HCT116 (cell line): ENCODE measurements at regions not wholly inside any gene's neighbourhood (a gene's known extent, or its start where the extent isn't known, plus 50 kb on each side); places are given as distances from the start of the nearest gene placed in this dataset.

Source experiments
- ATAC-seq: fragments of 200-7000 bp; cut with Tn5 transposase; 2 replicates; pipeline ENCODE4 v1.9.1; 2020; ENCODE audit warnings: mild to moderate bottlenecking, moderate library complexity
- BruUV-seq: library from RNA; stranded (reverse); fragments of 400-500 nt; replicated peaks from 2 replicates; lab custom pipeline; 2021; lab: Mats Ljungman, UMichigan
- CTCF ChIA-PET: fragments of 300-600 bp; sonication (Branson Sonifier 250); formaldehyde crosslinking; loops from one replicate; lab custom pipeline; 2021; ENCODE audit warnings: antibody characterized with exemption; lab: Charles Lee
- POLR2A ChIA-PET: fragments of 300-600, 350-600 bp; sonication (Branson Sonifier 250); formaldehyde crosslinking; loops from one replicate; lab custom pipeline; 2021; ENCODE audit warnings: antibody characterized with exemption; lab: Charles Lee
- RAD21 ChIA-PET, 2 experiments: fragments of 300-600 bp; sonication (Branson Sonifier 250); formaldehyde crosslinking; loops; one replicate each; lab custom pipeline; 2023; ENCODE audit warnings: low total read pairs in 2 of 2; ENCODE audit not compliant: uncharacterized antibody in 2 of 2, unreplicated experiment in 2 of 2, low non-redundant PET in 1 of 2; lab: Charles Lee
- DNase-seq: peaks from one replicate; pipeline ENCODE4 v3.0.0-alpha.2; 2010; ENCODE audit warnings: low read depth, low spot score
- H2AFZ ChIP-seq: fragments of 200-600 bp; shearing (Covaris generic), sonication (generic); 2 replicates; pipeline ENCODE4 v1.6.1; 2017; ENCODE audit warnings: low read depth, mixed run types, mixed read lengths, antibody characterized with exemption, low read length; ENCODE audit not compliant: poor library complexity, severe bottlenecking
- H3K27ac ChIP-seq: 2 replicates; pipeline ENCODE4 v1.5.1; 2012; ENCODE audit warnings: low read depth, low read length
- H3K27me3 ChIP-seq: fragments of 200-600 bp; sonication (generic); 2 replicates; pipeline ENCODE4 v1.6.1; 2016; ENCODE audit warnings: mixed run types, low read length, mixed read lengths; ENCODE audit not compliant: insufficient read depth
- H3K36me3 ChIP-seq, 2 experiments: fragments of 200-500 bp in 1 of 2; fragments of 200-600 bp in 1 of 2; sonication (Bioruptor generic) in 1 of 2; sonication (generic) in 1 of 2; 2 replicates each; pipeline versions ENCODE4 v1.5.1 to v1.6.1; 2014 to 2016; ENCODE audit warnings: low read length in 2 of 2, inconsistent platforms in 1 of 2, mixed read lengths in 1 of 2, mixed run types in 1 of 2; ENCODE audit not compliant: insufficient read depth in 2 of 2, control insufficient read depth in 1 of 2
- H3K4me1 ChIP-seq, 2 experiments: fragments of 200-600 bp in 1 of 2; sonication (generic) in 1 of 2; 2 replicates each; pipeline versions ENCODE4 v1.5.1 to v1.6.1; 2012 to 2017; ENCODE audit warnings: low read length in 2 of 2, inconsistent platforms in 1 of 2, mild to moderate bottlenecking in 1 of 2, mixed read lengths in 1 of 2, mixed run types in 1 of 2, moderate library complexity in 1 of 2; ENCODE audit not compliant: insufficient read depth in 2 of 2, control insufficient read depth in 1 of 2
- H3K4me2 ChIP-seq: fragments of 200-600 bp; sonication (generic); 2 replicates; pipeline ENCODE4 v1.6.1; 2017; ENCODE audit warnings: mixed run types, low read length, mixed read lengths
- H3K4me3 ChIP-seq, 2 experiments: fragments of 200-600 bp in 1 of 2; sonication (generic) in 1 of 2; replicated peaks in 1 of 2; 2 replicates each; pipeline ENCODE4 v1.5.1; 2011 to 2016; ENCODE audit warnings: low read length in 2 of 2, control low read depth in 1 of 2, low read depth in 1 of 2, mild to moderate bottlenecking in 1 of 2, mixed read lengths in 1 of 2, mixed run types in 1 of 2
- H3K79me2 ChIP-seq: fragments of 200-600 bp; sonication (generic); 2 replicates; pipeline ENCODE4 v1.6.1; 2017; ENCODE audit warnings: mild to moderate bottlenecking, mixed run types, low read length, moderate library complexity, mixed read lengths; ENCODE audit not compliant: insufficient read depth
- H3K9ac ChIP-seq: fragments of 200-600 bp; sonication (generic); 2 replicates; pipeline ENCODE4 v1.6.1; 2016; ENCODE audit warnings: low read length, mixed read lengths
- H3K9me2 ChIP-seq: fragments of 200-600 bp; sonication (generic), shearing (Covaris generic); 2 replicates; pipeline ENCODE4 v1.6.1; 2017; ENCODE audit warnings: mixed run types, mild to moderate bottlenecking, moderate library complexity; ENCODE audit not compliant: insufficient read depth
- H3K9me3 ChIP-seq, 2 experiments: fragments of 200-500 bp in 1 of 2; fragments of 200-600 bp in 1 of 2; sonication (Bioruptor generic) in 1 of 2; sonication (generic) in 1 of 2; 2 replicates each; pipeline ENCODE4 v1.6.1; 2014 to 2017; ENCODE audit warnings: low read length in 2 of 2, mixed read lengths in 2 of 2, inconsistent platforms in 1 of 2, low read depth in 1 of 2, mild to moderate bottlenecking in 1 of 2, mixed run types in 1 of 2, moderate library complexity in 1 of 2; ENCODE audit not compliant: control insufficient read depth in 1 of 2, insufficient read depth in 1 of 2
- H4K20me1 ChIP-seq: fragments of 200-600 bp; sonication (generic), shearing (Covaris generic); 2 replicates; pipeline ENCODE4 v1.6.1; 2017; ENCODE audit warnings: mixed run types, mild to moderate bottlenecking, moderate library complexity; ENCODE audit not compliant: insufficient read depth
- CEBPB ChIP-seq: IDR thresholded peaks from 2 replicates; pipeline ENCODE4 v1.6.1; 2012; ENCODE audit warnings: low read depth
- EGR1 ChIP-seq: IDR thresholded peaks from 2 replicates; pipeline ENCODE4 v1.6.1; 2012; ENCODE audit warnings: low read depth
- EZH2 ChIP-seq: fragments of 200-600 bp; sonication (generic); IDR thresholded peaks from 2 replicates; pipeline ENCODE4 v1.6.1; 2017; ENCODE audit warnings: antibody characterized with exemption, mixed run types
- EZH2phosphoT487 ChIP-seq: fragments of 200-600 bp; IDR thresholded peaks from 2 replicates; pipeline ENCODE4 v1.6.1; 2018; ENCODE audit warnings: antibody characterized with exemption, borderline replicate concordance
- FOSL1 ChIP-seq: IDR thresholded peaks from 2 replicates; pipeline ENCODE4 v1.6.1; 2012; ENCODE audit warnings: low read depth
- JUND ChIP-seq: IDR thresholded peaks from 2 replicates; pipeline ENCODE4 v1.6.1; 2012
- POLR2AphosphoS5 ChIP-seq: IDR thresholded peaks from 2 replicates; pipeline ENCODE4 v1.6.1; 2011; ENCODE audit warnings: mild to moderate bottlenecking, low read depth, low read length, moderate library complexity
- SIN3A ChIP-seq: IDR thresholded peaks from 2 replicates; pipeline ENCODE4 v1.6.1; 2012; ENCODE audit warnings: low read depth
- SP1 ChIP-seq: IDR thresholded peaks from 2 replicates; pipeline ENCODE4 v1.6.1; 2012; ENCODE audit warnings: low read depth
- SRF ChIP-seq: IDR thresholded peaks from 2 replicates; pipeline ENCODE4 v1.6.1; 2012; ENCODE audit warnings: low read depth
- ZFX ChIP-seq: fragments of 450-650 bp; IDR thresholded peaks from 2 replicates; pipeline ENCODE4 v1.6.1; 2017
- ZNF274 ChIP-seq: fragments of 200-500 bp; sonication (Bioruptor generic); IDR thresholded peaks from 2 replicates; pipeline ENCODE4 v1.6.1; 2014; ENCODE audit warnings: mild to moderate bottlenecking, low read depth, low read length, inconsistent platforms
- intact Hi-C: fragments of 100-400 bp; cut with micrococcal nuclease; formaldehyde crosslinking; loops from 2 replicates; pipeline ENCODE4 v1.10.0; 2022
- TF ChIP-seq, protein P1 (sequence below): IDR thresholded peaks from 2 replicates; pipeline ENCODE4 v1.6.1; 2012
- TF ChIP-seq, protein P2 (sequence below), 3 experiments: fragments of 200-600 bp in 1 of 3; sonication (generic) in 1 of 3; IDR thresholded peaks in 2 of 3; conservative IDR thresholded peaks in 1 of 3; 2 replicates each; pipeline ENCODE4 v1.5.1; 2012 to 2017; ENCODE audit warnings: low read depth in 2 of 3, low read length in 2 of 3, antibody characterized with exemption in 1 of 3, borderline replicate concordance in 1 of 3, control low read depth in 1 of 3, mild to moderate bottlenecking in 1 of 3, mixed read lengths in 1 of 3, mixed run types in 1 of 3, moderate library complexity in 1 of 3; ENCODE audit not compliant: insufficient read depth in 1 of 3
- TF ChIP-seq, protein P3 (sequence below): IDR thresholded peaks from 2 replicates; pipeline ENCODE4 v1.6.1; 2012; ENCODE audit warnings: low read depth

DNA sequence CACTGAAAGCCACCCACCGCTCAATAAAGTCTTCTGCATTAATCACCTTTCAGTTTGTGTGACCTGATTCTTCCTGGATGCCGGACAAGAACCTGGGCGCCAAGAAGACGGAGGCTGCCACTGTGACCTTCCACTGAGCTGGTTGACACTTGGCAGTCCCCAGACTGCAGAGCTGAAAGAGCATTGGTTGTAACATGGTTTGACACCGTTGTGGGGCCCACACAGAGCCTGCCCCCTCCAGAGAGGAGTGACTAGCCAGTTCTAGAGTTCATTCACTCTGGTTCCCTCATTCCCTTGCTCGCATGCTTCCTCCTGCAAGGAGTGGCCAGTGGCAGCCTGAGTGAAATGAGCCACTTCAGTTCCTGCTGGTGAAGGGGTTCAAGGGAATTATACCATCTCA lies 86.2 kb upstream of the ANXA1 start (continued):
- no peak for TF ChIP-seq ZNF274
- no peak for TF ChIP-seq SP1
- TF ChIP-seq POLR2AphosphoS5, result no peak
- TF ChIP-seq SIN3A, result no peak
- no peak for TF ChIP-seq ZFX
- TF ChIP-seq SRF, result no peak

DNA sequence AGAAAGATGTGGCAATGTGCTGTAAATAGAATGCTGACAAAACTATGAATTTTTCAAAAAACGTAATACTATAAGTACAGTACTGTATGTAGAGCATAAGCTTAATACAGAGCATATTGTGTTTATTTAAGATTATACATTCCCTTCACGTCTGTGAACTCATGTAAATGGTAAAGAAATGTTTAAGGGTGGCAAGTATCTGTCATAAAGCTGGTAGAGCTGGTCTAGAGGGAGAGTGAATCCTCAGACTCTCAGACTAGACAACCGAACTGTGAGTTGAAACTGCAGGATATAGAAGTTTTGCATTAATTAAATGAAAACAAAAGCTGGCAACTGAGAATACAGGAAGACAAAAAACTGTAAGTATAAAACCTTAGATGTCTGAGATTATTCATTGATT lies 87.3 kb upstream of the ANXA1 start:
- Histone ChIP-seq H3K4me2 (no peak overlapping the region), H3K27ac (no peak overlapping the region), H3K36me3 (no peaks in the 10 kb centered on the region), H2AFZ (no peak overlapping the region), H3K79me2 (no peaks in the 10 kb centered on the region), H4K20me1 (no peaks in the 10 kb centered on the region), H3K27me3 (no peaks in the 10 kb centered on the region), H3K9me2 (no peaks in the 10 kb centered on the region), H3K9me3 (no peaks in the 10 kb centered on the region), H3K9ac (no peak overlapping the region), H3K4me3 (no peak overlapping the region), H3K4me1 (no peaks in the 10 kb centered on the region)
- ATAC-seq (no peak), DNase-seq (no peak)
- no TSS peak for BruUV-seq
- ChIA-PET POLR2A (no interaction called here), CTCF (interaction anchor here (1.5 kb wide), 1 partner anchor 15 kb away, joined by 3 read pairs; no protein-coding TSS in a partner anchor), RAD21 (no interaction called here)
- intact Hi-C loops, result no loop called here
- TF ChIP-seq, protein P1, sequence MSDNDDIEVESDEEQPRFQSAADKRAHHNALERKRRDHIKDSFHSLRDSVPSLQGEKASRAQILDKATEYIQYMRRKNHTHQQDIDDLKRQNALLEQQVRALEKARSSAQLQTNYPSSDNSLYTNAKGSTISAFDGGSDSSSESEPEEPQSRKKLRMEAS, result no peak
- TF ChIP-seq FOSL1 (no peak), EGR1 (no peak), CEBPB (no peak), JUND (no peak), ZNF274 (no peak), EZH2 (no peak), SP1 (no peak), EZH2phosphoT487 (no peak), POLR2AphosphoS5 (no peak)
- TF ChIP-seq, protein P2, sequence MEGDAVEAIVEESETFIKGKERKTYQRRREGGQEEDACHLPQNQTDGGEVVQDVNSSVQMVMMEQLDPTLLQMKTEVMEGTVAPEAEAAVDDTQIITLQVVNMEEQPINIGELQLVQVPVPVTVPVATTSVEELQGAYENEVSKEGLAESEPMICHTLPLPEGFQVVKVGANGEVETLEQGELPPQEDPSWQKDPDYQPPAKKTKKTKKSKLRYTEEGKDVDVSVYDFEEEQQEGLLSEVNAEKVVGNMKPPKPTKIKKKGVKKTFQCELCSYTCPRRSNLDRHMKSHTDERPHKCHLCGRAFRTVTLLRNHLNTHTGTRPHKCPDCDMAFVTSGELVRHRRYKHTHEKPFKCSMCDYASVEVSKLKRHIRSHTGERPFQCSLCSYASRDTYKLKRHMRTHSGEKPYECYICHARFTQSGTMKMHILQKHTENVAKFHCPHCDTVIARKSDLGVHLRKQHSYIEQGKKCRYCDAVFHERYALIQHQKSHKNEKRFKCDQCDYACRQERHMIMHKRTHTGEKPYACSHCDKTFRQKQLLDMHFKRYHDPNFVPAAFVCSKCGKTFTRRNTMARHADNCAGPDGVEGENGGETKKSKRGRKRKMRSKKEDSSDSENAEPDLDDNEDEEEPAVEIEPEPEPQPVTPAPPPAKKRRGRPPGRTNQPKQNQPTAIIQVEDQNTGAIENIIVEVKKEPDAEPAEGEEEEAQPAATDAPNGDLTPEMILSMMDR (IDR thresholded peaks at IDR 0.05 in 2 of 3, conservative IDR thresholded peaks at IDR 0.05 in 1 of 3; ENCODE audit: borderline replicate concordance in 1 of 3, insufficient read depth in 1 of 3, low read depth in 2 of 3, low read length in 2 of 3), result no peak
- TF ChIP-seq, protein P3, sequence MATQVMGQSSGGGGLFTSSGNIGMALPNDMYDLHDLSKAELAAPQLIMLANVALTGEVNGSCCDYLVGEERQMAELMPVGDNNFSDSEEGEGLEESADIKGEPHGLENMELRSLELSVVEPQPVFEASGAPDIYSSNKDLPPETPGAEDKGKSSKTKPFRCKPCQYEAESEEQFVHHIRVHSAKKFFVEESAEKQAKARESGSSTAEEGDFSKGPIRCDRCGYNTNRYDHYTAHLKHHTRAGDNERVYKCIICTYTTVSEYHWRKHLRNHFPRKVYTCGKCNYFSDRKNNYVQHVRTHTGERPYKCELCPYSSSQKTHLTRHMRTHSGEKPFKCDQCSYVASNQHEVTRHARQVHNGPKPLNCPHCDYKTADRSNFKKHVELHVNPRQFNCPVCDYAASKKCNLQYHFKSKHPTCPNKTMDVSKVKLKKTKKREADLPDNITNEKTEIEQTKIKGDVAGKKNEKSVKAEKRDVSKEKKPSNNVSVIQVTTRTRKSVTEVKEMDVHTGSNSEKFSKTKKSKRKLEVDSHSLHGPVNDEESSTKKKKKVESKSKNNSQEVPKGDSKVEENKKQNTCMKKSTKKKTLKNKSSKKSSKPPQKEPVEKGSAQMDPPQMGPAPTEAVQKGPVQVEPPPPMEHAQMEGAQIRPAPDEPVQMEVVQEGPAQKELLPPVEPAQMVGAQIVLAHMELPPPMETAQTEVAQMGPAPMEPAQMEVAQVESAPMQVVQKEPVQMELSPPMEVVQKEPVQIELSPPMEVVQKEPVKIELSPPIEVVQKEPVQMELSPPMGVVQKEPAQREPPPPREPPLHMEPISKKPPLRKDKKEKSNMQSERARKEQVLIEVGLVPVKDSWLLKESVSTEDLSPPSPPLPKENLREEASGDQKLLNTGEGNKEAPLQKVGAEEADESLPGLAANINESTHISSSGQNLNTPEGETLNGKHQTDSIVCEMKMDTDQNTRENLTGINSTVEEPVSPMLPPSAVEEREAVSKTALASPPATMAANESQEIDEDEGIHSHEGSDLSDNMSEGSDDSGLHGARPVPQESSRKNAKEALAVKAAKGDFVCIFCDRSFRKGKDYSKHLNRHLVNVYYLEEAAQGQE, result no peak
